ENCODE measurements at regions not wholly inside any gene's neighbourhood (a gene's known extent, or its start where the extent isn't known, plus 50 kb on each side); places are given as distances from the start of the nearest gene placed in this dataset.

DNA sequence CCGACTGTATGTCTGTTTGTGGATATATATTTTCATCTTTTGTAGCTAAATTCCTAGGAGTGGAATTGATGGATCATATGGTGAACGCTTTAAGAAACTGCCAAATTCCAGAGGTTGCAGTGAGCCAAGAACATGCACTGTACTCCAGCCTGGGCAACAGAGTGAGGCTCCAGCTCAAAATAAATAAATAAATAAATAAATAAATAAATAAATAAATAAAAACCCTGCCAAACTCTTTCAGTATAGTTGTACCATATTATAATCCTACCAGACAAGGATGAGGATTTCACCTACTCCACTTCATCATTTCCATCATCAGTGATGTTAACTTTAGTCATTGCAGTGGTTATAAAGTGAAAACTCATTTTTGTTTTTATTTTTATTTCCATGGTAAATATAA is 325.1 kb upstream of the ANXA10 start:
- ATAC-seq (no peak), DNase-seq (no peak)
- no peak for TF ChIP-seq CTCF (IDR thresholded peaks at IDR 0.05)
- Histone ChIP-seq H3K9me3 (peaks cover 12% of the 10 kb centered on the region), H3K4me1 (ENCODE audit: low read depth) (no peaks in the 10 kb centered on the region), H3K4me3 (no peak overlapping the region), H3K36me3 (ENCODE audit: low read depth) (no peaks in the 10 kb centered on the region)
- intact Hi-C loops (cut with DNase I, micrococcal nuclease), result no loop called here

GRCh38 chr4:167774646-167775045 is 317.7 kb upstream of the ANXA10 start:
- no peak for TF ChIP-seq CTCF (IDR thresholded peaks at IDR 0.05)
- ATAC-seq (no peak), DNase-seq (no peak)
- Histone ChIP-seq H3K9me3 (peaks cover 2% of the 10 kb centered on the region), H3K4me1 (ENCODE audit: low read depth) (no peaks in the 10 kb centered on the region), H3K36me3 (ENCODE audit: low read depth) (no peaks in the 10 kb centered on the region), H3K4me3 (no peak overlapping the region)
- intact Hi-C loops (cut with DNase I, micrococcal nuclease), result no loop called here

DNA sequence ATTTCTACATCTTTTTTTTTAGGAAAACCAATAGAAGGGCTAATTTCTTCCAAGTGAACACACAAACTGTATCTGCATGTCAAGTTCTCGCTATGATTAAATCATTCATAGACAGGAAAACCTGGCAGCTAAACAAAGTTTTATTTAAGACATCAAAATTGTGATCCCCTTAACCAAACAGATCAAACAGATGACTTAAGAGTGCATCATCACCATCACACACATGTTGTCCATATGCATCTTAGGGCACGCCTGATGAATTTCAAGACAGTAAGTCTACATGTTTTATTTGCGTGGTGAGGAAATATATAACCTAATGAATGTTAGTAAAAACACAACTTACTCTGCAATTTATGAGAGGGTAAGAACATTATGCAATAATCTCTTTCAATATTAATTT is 317.0 kb upstream of the ANXA10 start:
- no peak for TF ChIP-seq CTCF (IDR thresholded peaks at IDR 0.05)
- peaks cover 4% of the 10 kb centered on the region for H3K9me3 ChIP-seq
- DNase-seq (no peak), ATAC-seq (no peak)
- H3K36me3 ChIP-seq (ENCODE audit: low read depth), result no peaks in the 10 kb centered on the region
- H3K4me1 ChIP-seq (ENCODE audit: low read depth), result no peaks in the 10 kb centered on the region
- intact Hi-C loops (cut with DNase I, micrococcal nuclease), result no loop called here
- no peak overlapping the region for H3K4me3 ChIP-seq

GRCh38 chr4:167779280-167779679 is 313.1 kb upstream of the ANXA10 start:
- Histone ChIP-seq H3K36me3 (ENCODE audit: low read depth) (no peaks in the 10 kb centered on the region), H3K4me1 (ENCODE audit: low read depth) (no peaks in the 10 kb centered on the region), H3K9me3 (peaks cover 4% of the 10 kb centered on the region), H3K4me3 (no peak overlapping the region)
- intact Hi-C loops (cut with DNase I, micrococcal nuclease), result no loop called here
- TF ChIP-seq CTCF (IDR thresholded peaks at IDR 0.05), result no peak
- DNase-seq (no peak), ATAC-seq (no peak)

DNA sequence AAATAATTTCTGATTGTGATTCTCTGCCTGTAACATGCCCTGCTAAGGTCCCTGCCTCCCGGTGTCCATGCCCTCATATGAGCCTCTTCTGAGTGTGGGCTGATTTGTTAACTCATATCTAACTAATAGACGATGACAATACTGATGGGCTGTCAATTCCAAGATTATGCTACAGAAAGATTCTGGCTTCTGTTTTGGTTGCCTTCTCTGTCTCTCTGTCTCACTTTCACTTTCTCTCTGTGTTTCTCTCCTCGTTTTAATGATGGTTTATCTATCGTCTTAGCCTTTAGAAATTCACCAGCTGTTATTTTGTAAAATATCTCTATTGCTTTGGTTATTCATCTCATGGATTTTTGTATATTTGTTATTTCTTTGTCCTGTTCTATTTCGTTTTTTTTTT is 312.5 kb upstream of the ANXA10 start:
- Histone ChIP-seq H3K36me3 (ENCODE audit: low read depth) (no peaks in the 10 kb centered on the region), H3K4me1 (ENCODE audit: low read depth) (no peaks in the 10 kb centered on the region), H3K4me3 (no peak overlapping the region), H3K9me3 (peaks cover 4% of the 10 kb centered on the region)
- ATAC-seq (no peak), DNase-seq (no peak)
- TF ChIP-seq CTCF (IDR thresholded peaks at IDR 0.05), result no peak
- intact Hi-C loops (cut with DNase I, micrococcal nuclease), result no loop called here

DNA sequence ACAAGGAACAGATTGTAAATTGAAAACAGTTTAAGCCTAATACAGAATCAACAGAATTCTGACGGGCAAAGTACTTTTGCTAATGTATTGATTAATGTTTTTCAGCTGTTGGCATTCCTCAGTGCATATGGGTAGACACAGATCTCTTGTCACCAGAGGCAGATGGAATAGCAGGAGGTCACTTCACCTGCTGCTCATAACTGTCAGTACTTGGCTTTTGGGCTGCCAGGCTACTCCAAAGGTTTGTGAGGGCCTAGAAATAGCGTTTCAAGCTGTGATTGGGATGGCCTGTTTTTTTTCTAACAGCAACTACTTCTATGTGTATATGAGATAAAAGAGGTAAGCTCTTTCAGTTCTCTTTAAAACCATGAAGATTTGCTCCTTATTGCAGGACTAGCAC is 307.5 kb upstream of the ANXA10 start:
- no peak overlapping the region for H3K4me3 ChIP-seq
- ATAC-seq (no peak), DNase-seq (no peak)
- H3K36me3 ChIP-seq (ENCODE audit: low read depth), result no peaks in the 10 kb centered on the region
- intact Hi-C loops (cut with DNase I, micrococcal nuclease), result no loop called here
- no peaks in the 10 kb centered on the region for H3K4me1 ChIP-seq (ENCODE audit: low read depth)
- H3K9me3 ChIP-seq, result peaks cover 3% of the 10 kb centered on the region
- TF ChIP-seq CTCF (IDR thresholded peaks at IDR 0.05), result no peak

Data from mucosa of descending colon (tissue), 3 donors.